CD8-positive, alpha-beta memory T cell (primary cell): ENCODE measurements at regions not wholly inside any gene's neighbourhood (a gene's known extent, or its start where the extent isn't known, plus 50 kb on each side); places are given as distances from the start of the nearest gene placed in this dataset.

Source experiments
- CTCF ChIA-PET: fragments of 350-600 bp; sonication (Branson Sonifier 250); formaldehyde crosslinking; loops from one replicate; lab custom pipeline; 2021; ENCODE audit warnings: antibody characterized with exemption; lab: Charles Lee
- POLR2A ChIA-PET: fragments of 350-600 bp; sonication (Branson Sonifier 250); formaldehyde crosslinking; loops from one replicate; lab custom pipeline; 2021; ENCODE audit warnings: antibody characterized with exemption; lab: Charles Lee
- DNase-seq, 5 donors: peaks; one replicate each; pipeline versions ENCODE4 v3.0.0 to v3.0.0-alpha.2; 2020 to 2022; ENCODE audit warnings: mixed read lengths in 1 of 5
- H3K27ac ChIP-seq: one replicate; pipeline ENCODE4 v1.7.0; 2013; ENCODE audit warnings: low read depth, mild to moderate bottlenecking, low read length, moderate library complexity
- H3K27me3 ChIP-seq: 2 replicates; pipeline ENCODE4 v1.7.0; 2013; ENCODE audit warnings: low read length, mild to moderate bottlenecking; ENCODE audit not compliant: insufficient read depth, poor library complexity, severe bottlenecking
- H3K36me3 ChIP-seq: 2 replicates; pipeline ENCODE4 v1.7.0; 2013; ENCODE audit warnings: mild to moderate bottlenecking, low read length, moderate library complexity; ENCODE audit not compliant: insufficient read depth
- H3K4me1 ChIP-seq: 2 replicates; pipeline ENCODE4 v1.7.0; 2013; ENCODE audit warnings: mild to moderate bottlenecking, low read length, moderate library complexity; ENCODE audit not compliant: insufficient read depth
- H3K4me3 ChIP-seq: 2 replicates; pipeline ENCODE4 v1.7.0; 2013; ENCODE audit warnings: mild to moderate bottlenecking, low read length
- H3K9me3 ChIP-seq: 2 replicates; pipeline ENCODE4 v1.7.0; 2013; ENCODE audit warnings: mild to moderate bottlenecking, low read length
- H3K27ac Mint-ChIP-seq, 8 donors: one replicate each; pipeline ENCODE4 v1.8.0; 2020 to 2021; ENCODE audit warnings: mixed read lengths in 8 of 8, mild to moderate bottlenecking in 6 of 8, inconsistent platforms in 3 of 8, moderate library complexity in 3 of 8
- H3K27me3 Mint-ChIP-seq, 2 donors: one replicate each; pipeline ENCODE4 v1.8.0; 2020 to 2021; ENCODE audit warnings: mixed read lengths in 2 of 2, mild to moderate bottlenecking in 1 of 2, moderate library complexity in 1 of 2
- H3K36me3 Mint-ChIP-seq, 3 donors: one replicate each; pipeline ENCODE4 v1.8.0; 2020 to 2021; ENCODE audit warnings: mixed read lengths in 3 of 3, inconsistent platforms in 1 of 3, mild to moderate bottlenecking in 1 of 3
- H3K4me1 Mint-ChIP-seq, 3 donors: one replicate each; pipeline ENCODE4 v1.8.0; 2020 to 2021; ENCODE audit warnings: mixed read lengths in 3 of 3, inconsistent platforms in 1 of 3, mild to moderate bottlenecking in 1 of 3
- H3K4me3 Mint-ChIP-seq, 7 donors: one replicate each; pipeline ENCODE4 v1.8.0; 2020 to 2021; ENCODE audit warnings: mixed read lengths in 7 of 7, mild to moderate bottlenecking in 6 of 7, moderate library complexity in 4 of 7, inconsistent platforms in 2 of 7
- H3K9me3 Mint-ChIP-seq, 5 donors: one replicate each; pipeline ENCODE4 v1.8.0; 2020 to 2022; ENCODE audit warnings: mixed read lengths in 5 of 5, mild to moderate bottlenecking in 3 of 5, moderate library complexity in 2 of 5, inconsistent platforms in 1 of 5

GRCh38 chr1:182279302-182279701, 112.3 kb downstream of the GLUL start:
- Mint-ChIP-seq H3K9me3 (no peaks in the 10 kb centered on the region), H3K36me3 (peaks cover 0 to 5% (median 0%) of the 10 kb centered on the region in 3 donors)

DNA sequence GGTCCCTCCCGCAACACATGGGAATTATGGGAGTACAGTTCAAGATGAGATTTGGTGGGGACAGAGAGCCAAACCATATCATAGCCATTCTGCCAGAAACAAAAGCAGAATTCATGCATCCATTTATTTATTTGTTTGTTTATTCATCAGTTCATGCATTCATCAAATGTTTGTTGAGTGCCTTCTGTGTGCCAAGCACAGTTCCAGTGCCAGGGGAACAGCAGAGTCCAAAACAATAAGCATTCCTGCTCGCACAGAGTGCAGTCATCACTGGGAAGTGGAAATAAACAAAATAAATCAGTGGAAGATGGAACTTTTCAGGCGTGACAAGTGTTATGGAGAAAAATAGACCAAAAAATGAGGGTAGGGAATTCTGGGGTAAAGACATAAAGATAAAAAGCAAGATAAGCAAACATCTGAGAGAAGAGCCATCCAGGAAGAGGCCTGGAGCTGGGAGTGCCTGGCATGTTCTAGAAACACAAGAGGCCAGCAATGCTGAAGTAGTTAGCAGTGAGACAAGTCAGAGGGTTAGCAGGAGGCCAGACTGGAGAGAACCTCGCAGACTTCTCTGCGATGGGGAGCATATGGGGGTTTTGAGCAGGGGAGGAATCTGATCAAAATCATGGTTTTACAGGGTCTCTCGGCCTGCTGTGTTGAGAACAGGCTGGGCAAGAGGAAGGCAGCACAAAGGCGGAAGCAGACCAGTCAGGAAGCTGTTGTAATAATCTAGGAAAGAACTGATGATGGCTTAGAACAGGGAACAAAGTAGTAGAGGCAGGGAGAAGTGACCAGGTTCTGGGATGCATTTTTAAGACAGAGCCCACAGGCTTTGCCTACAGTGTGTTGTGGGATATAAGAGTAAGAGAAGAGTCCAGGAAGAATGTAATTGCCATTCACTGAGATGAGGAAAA, 113.2 kb downstream of the GLUL start:
- POLR2A ChIA-PET: no interaction called here

More at GRCh38 chr1:182279302-182279701, 112.3 kb downstream of the GLUL start:
- ChIA-PET POLR2A (no interaction called here), CTCF (no interaction called here)
- Histone ChIP-seq H3K9me3 (no peaks in the 10 kb centered on the region), H3K27ac (no peak overlapping the region), H3K27me3 (no peaks in the 10 kb centered on the region), H3K4me3 (no peak overlapping the region), H3K36me3 (no peaks in the 10 kb centered on the region), H3K4me1 (no peaks in the 10 kb centered on the region)
- no peak for DNase-seq
- Mint-ChIP-seq H3K27me3 (peaks cover 3 to 8% of the 10 kb centered on the region in 2 donors), H3K4me1 (peaks cover 2 to 6% (median 5%) of the 10 kb centered on the region in 3 donors), H3K4me3 (no peak overlapping the region), H3K27ac (no peak overlapping the region)

GRCh38 chr1:182275271-182275670, 116.3 kb downstream of the GLUL start:
- DNase-seq: no peak
- H3K27me3 Mint-ChIP-seq: no peaks in the 10 kb centered on the region
- no peaks in the 10 kb centered on the region for H3K9me3 ChIP-seq
- ChIA-PET POLR2A (no interaction called here), CTCF (interaction anchor here (1.3 kb wide), 1 partner anchor 107 kb away, joined by 3 read pairs; no protein-coding TSS in a partner anchor)
- H3K36me3 ChIP-seq: no peaks in the 10 kb centered on the region
- no peak overlapping the region for H3K4me3 ChIP-seq
- H3K9me3 Mint-ChIP-seq: no peaks in the 10 kb centered on the region
- no peak overlapping the region for H3K4me3 Mint-ChIP-seq
- peaks cover 4 to 14% (median 5%) of the 10 kb centered on the region in 3 donors for H3K4me1 Mint-ChIP-seq
- no peak overlapping the region for H3K27ac Mint-ChIP-seq
- no peaks in the 10 kb centered on the region for H3K36me3 Mint-ChIP-seq
- no peak overlapping the region for H3K27ac ChIP-seq
- no peaks in the 10 kb centered on the region for H3K4me1 ChIP-seq
- no peaks in the 10 kb centered on the region for H3K27me3 ChIP-seq

More for the DNA sequence above, 113.2 kb downstream of the GLUL start:
- H3K36me3 ChIP-seq: no peaks in the 10 kb centered on the region
- no peak for DNase-seq
- no peaks in the 10 kb centered on the region for H3K4me1 ChIP-seq
- H3K27me3 ChIP-seq: no peaks in the 10 kb centered on the region
- Mint-ChIP-seq H3K4me1 (no peaks in the 10 kb centered on the region), H3K36me3 (peaks cover 0 to 5% (median 0%) of the 10 kb centered on the region in 3 donors), H3K9me3 (no peaks in the 10 kb centered on the region), H3K4me3 (no peak overlapping the region), H3K27ac (no peak overlapping the region), H3K27me3 (peaks cover 3 to 8% of the 10 kb centered on the region in 2 donors)
- CTCF ChIA-PET: no interaction called here
- no peak overlapping the region for H3K27ac ChIP-seq
- H3K4me3 ChIP-seq: no peak overlapping the region
- no peaks in the 10 kb centered on the region for H3K9me3 ChIP-seq

- H3K4me1 ChIP-seq: no peaks in the 10 kb centered on the region
- no peaks in the 10 kb centered on the region for H3K36me3 Mint-ChIP-seq
- CTCF ChIA-PET: no interaction called here
Measured at GRCh38 chr1:182274618-182275017, 117.0 kb downstream of the GLUL start.

GRCh38 chr1:182270731-182271130, 120.9 kb downstream of the GLUL start:
- CTCF ChIA-PET: interaction anchor here (1.8 kb wide), 1 partner anchor 22 kb away, joined by 4 read pairs; no protein-coding TSS in a partner anchor
- Histone ChIP-seq H3K27ac (no peak overlapping the region), H3K9me3 (no peaks in the 10 kb centered on the region), H3K27me3 (no peaks in the 10 kb centered on the region), H3K36me3 (no peaks in the 10 kb centered on the region), H3K4me3 (no peak overlapping the region), H3K4me1 (no peaks in the 10 kb centered on the region)
- H3K27ac Mint-ChIP-seq: no peak overlapping the region
- no peaks in the 10 kb centered on the region for H3K9me3 Mint-ChIP-seq
- H3K4me1 Mint-ChIP-seq: peaks cover 4 to 14% (median 5%) of the 10 kb centered on the region in 3 donors
- DNase-seq: no peak
- no peaks in the 10 kb centered on the region for H3K36me3 Mint-ChIP-seq
- POLR2A ChIA-PET: no interaction called here
- peaks cover 3% of the 10 kb centered on the region in 2 donors for H3K27me3 Mint-ChIP-seq
- no peak overlapping the region for H3K4me3 Mint-ChIP-seq

More at GRCh38 chr1:182274618-182275017, 117.0 kb downstream of the GLUL start:
- Histone ChIP-seq H3K4me3 (no peak overlapping the region), H3K36me3 (no peaks in the 10 kb centered on the region), H3K9me3 (no peaks in the 10 kb centered on the region), H3K27ac (no peak overlapping the region), H3K27me3 (no peaks in the 10 kb centered on the region)
- Mint-ChIP-seq H3K27ac (no peak overlapping the region), H3K4me1 (peaks cover 4 to 14% (median 5%) of the 10 kb centered on the region in 3 donors), H3K9me3 (no peaks in the 10 kb centered on the region), H3K4me3 (no peak overlapping the region), H3K27me3 (no peaks in the 10 kb centered on the region)
- no peak for DNase-seq
- POLR2A ChIA-PET: no interaction called here

DNA sequence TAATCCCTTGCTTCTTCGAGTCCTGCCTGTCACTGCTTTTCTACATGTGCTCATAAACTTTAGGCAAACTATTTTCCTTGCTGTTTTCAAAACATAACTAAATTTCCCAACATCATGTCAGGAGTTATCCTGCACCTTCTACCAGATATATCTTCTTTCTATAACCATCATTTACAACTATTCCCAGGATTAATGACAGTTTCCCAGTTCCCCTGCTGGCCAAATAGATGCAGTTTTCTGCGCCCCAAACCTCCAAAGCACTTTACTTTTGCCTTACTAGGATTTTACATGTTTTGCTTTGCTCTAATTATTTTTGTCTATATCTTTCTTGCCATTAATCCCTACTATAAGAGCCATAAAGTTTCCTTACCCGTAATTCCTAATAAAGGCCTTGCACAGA, 122.5 kb downstream of the GLUL start:
- ChIA-PET CTCF (no interaction called here), POLR2A (no interaction called here)

GRCh38 chr1:182268669-182269068, 122.9 kb downstream of the GLUL start:
- H3K36me3 ChIP-seq: no peaks in the 10 kb centered on the region
- ChIA-PET POLR2A (no interaction called here), CTCF (no interaction called here)
- no peaks in the 10 kb centered on the region for H3K9me3 Mint-ChIP-seq
- no peak overlapping the region for H3K4me3 ChIP-seq
- no peak overlapping the region for H3K4me3 Mint-ChIP-seq
- no peaks in the 10 kb centered on the region for H3K4me1 ChIP-seq
- no peaks in the 10 kb centered on the region for H3K9me3 ChIP-seq
- peaks cover 3% of the 10 kb centered on the region in 2 donors for H3K27me3 Mint-ChIP-seq
- peaks cover 4 to 14% (median 5%) of the 10 kb centered on the region in 3 donors for H3K4me1 Mint-ChIP-seq
- DNase-seq: no peak
- H3K27ac Mint-ChIP-seq: no peak overlapping the region
- H3K36me3 Mint-ChIP-seq: no peaks in the 10 kb centered on the region
- no peaks in the 10 kb centered on the region for H3K27me3 ChIP-seq
- H3K27ac ChIP-seq: no peak overlapping the region

More for the DNA sequence above, 122.5 kb downstream of the GLUL start:
- no peak overlapping the region for H3K27ac Mint-ChIP-seq
- H3K4me1 Mint-ChIP-seq: peaks cover 4 to 14% (median 5%) of the 10 kb centered on the region in 3 donors
- Histone ChIP-seq H3K27ac (no peak overlapping the region), H3K4me3 (no peak overlapping the region), H3K4me1 (no peaks in the 10 kb centered on the region), H3K27me3 (no peaks in the 10 kb centered on the region), H3K9me3 (no peaks in the 10 kb centered on the region), H3K36me3 (no peaks in the 10 kb centered on the region)
- no peaks in the 10 kb centered on the region for H3K36me3 Mint-ChIP-seq
- no peak for DNase-seq
- H3K27me3 Mint-ChIP-seq: peaks cover 3% of the 10 kb centered on the region in 2 donors
- H3K4me3 Mint-ChIP-seq: no peak overlapping the region
- no peaks in the 10 kb centered on the region for H3K9me3 Mint-ChIP-seq

- Mint-ChIP-seq H3K27me3 (peaks cover under 1 to 3% of the 10 kb centered on the region in 2 donors), H3K9me3 (no peaks in the 10 kb centered on the region), H3K4me3 (no peak overlapping the region), H3K27ac (no peak overlapping the region), H3K4me1 (peaks cover 28 to 33% (median 33%) of the 10 kb centered on the region in 3 donors), H3K36me3 (no peaks in the 10 kb centered on the region)
- POLR2A ChIA-PET: no interaction called here
- Histone ChIP-seq H3K4me3 (no peak overlapping the region), H3K4me1 (peaks cover 25% of the 10 kb centered on the region), H3K27ac (no peak overlapping the region), H3K36me3 (no peaks in the 10 kb centered on the region), H3K27me3 (no peaks in the 10 kb centered on the region), H3K9me3 (no peaks in the 10 kb centered on the region)
- no peak for DNase-seq
- CTCF ChIA-PET: interaction anchor here (0.6 kb wide), 2 partner anchors 8 to 121 kb away, joined by 3 read pairs; no protein-coding TSS in a partner anchor
Measured at GRCh38 chr1:182264185-182264584, 127.4 kb downstream of the GLUL start.
